KOPT-K1 (cell line): ENCODE measurements at regions not wholly inside any gene's neighbourhood (a gene's known extent, or its start where the extent isn't known, plus 50 kb on each side); places are given as distances from the start of the nearest gene placed in this dataset.

Source experiments
- H3K27ac ChIP-seq: fragments of 200-600 bp; sonication (generic); 2 replicates; pipeline ENCODE4 v1.5.1; 2016; ENCODE audit warnings: antibody characterized with exemption, mild to moderate bottlenecking, low read depth, low read length; ENCODE audit not compliant: poor library complexity, severe bottlenecking
- H3K36me3 ChIP-seq: fragments of 200-600 bp; sonication (generic); 2 replicates; pipeline ENCODE4 v1.5.1; 2017; ENCODE audit warnings: antibody characterized with exemption, mild to moderate bottlenecking, low read length, moderate library complexity; ENCODE audit not compliant: insufficient read depth
- H3K9me3 ChIP-seq: fragments of 200-600 bp; sonication (generic); 2 replicates; pipeline ENCODE4 v1.5.1; 2017; ENCODE audit warnings: antibody characterized with exemption, low read length, mild to moderate bottlenecking; ENCODE audit not compliant: insufficient read depth, poor library complexity, severe bottlenecking

DNA sequence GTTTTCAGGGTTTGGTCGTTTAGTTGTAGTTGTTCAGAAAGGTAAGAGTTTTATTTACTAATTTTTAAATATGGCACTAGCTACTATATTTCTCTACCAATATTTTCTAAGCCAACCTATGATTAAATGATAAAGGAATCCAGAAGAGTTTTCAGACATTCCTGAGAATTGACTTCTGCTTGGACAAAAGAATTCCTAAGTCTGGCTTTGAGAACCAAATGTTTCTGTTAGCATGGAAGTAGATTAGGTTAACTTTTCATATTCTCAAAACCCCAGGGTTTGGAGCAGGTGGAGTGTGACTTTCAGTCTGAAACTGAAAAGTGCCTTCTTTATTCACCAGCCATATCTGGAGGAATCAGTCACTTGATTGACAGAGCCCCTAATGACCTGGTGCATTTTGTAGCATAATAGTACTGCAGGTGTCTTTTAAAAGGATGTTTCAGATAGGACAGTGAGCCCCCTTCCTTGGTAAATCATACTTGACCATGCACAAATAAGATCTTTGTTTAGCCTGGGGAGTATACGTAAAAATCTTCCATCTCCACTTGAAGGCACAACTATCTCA lies 457.0 kb upstream of the ZNF462 start:
- no peaks in the 10 kb centered on the region for H3K9me3 ChIP-seq
- no peak overlapping the region for H3K27ac ChIP-seq
- no peaks in the 10 kb centered on the region for H3K36me3 ChIP-seq

DNA sequence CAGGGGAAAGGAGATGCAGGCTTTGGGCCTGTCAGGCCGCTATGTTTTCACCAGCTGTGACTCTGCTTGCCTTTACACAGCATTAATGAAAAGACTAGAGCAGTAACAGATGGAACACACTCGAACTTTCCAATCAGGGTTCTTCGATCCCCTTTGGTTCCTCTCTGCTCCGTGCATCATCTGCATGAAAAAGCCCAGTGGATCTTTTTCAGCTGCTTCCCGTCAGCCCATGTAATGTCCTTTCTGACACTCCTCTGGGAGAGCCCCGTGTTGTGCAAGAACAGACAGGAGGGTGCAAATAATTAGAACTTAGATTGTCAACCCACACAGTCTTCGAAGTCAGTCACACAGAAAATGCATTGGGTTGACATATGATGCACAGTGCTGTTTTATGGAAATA lies 448.9 kb upstream of the ZNF462 start:
- H3K9me3 ChIP-seq, result no peaks in the 10 kb centered on the region
- no peaks in the 10 kb centered on the region for H3K36me3 ChIP-seq
- H3K27ac ChIP-seq, result no peak overlapping the region

DNA sequence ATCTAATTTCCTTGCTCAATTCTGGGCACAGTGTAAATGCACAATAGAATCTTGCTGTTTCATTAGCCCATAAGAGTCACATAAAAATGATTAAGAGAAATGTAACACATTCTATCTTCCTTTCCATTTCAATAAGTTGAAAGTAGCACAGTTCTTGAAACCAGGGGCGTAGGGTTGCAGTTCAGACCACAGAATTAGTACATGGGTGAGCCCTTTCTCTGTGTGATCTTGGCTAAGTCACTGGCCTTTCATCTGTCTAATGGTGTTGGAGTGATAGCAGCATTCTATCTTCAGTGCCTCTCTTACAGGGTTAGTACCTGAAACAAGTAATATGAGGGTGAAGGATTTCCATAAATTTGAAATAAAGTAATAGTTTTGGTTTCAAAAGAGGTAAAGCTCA lies 445.3 kb upstream of the ZNF462 start:
- Histone ChIP-seq H3K27ac (no peak overlapping the region), H3K36me3 (no peaks in the 10 kb centered on the region), H3K9me3 (no peaks in the 10 kb centered on the region)

DNA sequence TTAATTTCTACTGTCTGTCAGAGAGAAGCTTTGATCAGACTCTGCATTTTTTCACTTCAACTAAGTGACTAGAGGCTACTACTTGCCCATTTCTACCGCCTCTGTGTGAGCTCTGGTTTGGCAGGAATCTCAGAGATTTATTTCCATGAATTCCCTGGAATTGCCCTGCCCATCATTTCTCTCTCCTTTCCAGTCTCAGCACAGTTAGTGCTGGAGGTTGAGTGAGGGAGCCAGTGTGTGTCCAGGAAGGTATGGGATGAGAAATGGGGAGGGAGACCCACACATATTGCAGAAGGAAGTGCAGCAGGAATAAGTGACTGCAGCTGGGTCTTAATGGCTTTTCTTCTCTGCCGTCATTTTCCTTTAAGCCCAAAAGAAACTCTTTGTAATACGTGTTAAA lies 443.1 kb upstream of the ZNF462 start:
- H3K36me3 ChIP-seq, result no peaks in the 10 kb centered on the region
- H3K9me3 ChIP-seq, result no peaks in the 10 kb centered on the region
- no peak overlapping the region for H3K27ac ChIP-seq

DNA sequence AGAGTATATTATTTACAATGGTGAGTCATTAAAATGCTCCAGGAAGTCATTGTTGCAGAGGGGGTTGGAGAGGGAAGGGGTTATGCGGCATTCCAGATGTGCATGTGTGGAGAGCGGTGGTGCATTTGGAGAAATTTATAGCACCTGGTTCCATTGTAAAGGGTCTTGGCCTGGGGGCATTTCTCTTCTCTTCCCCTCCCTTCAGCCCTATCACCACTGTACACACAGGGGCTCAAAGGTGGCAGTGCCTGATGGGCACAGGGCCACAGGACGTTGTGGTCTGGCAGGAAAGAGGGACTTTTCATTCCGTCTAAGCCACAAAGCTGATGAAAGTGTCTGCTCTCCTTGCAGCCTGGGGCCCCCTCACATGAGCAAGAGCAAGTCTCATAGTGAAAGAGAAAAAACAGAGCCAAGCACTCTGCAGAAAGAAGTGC lies 442.4 kb upstream of the ZNF462 start:
- Histone ChIP-seq H3K36me3 (no peaks in the 10 kb centered on the region), H3K27ac (no peak overlapping the region)

DNA sequence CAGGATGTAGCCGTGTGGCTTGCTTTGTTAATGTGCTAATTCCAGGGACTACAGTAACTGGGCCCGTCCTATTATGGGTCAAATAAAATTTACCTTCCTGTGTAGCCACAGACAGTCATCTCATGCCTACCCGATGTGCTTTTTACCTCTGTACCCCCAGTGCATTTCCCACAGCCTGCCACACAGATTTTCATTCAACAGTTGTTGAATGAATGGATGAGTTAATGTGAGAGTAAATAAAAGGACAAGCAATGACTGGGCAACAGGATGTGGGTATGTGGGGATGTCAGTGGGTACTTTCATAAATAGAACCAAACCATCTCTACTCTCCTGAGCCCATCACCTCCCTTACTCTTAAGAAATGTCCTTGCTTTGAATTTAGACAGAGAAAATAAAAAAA lies 441.2 kb upstream of the ZNF462 start:
- Histone ChIP-seq H3K36me3 (no peaks in the 10 kb centered on the region), H3K27ac (no peak overlapping the region), H3K9me3 (no peaks in the 10 kb centered on the region)

More for the DNA sequence above, 442.4 kb upstream of the ZNF462 start:
- H3K9me3 ChIP-seq, result no peaks in the 10 kb centered on the region

DNA sequence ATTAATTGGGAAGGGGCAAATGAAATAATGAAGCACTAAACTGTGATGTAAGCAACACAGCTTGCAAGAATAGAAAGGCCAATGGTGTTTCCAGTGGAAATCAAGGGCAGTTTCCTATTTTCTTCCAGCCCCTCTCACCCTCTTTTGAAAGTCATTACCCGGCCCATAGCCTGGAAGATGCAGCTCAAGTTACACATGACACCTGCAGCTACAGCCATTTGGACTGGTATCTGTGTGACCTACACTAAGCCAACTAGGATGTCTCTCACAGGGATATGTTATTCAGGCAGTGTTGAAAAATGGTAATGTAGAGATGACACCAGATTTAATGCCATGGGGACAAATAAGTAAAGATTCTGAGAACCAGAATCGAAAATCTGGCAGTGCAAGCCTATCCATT lies 439.4 kb upstream of the ZNF462 start:
- Histone ChIP-seq H3K27ac (no peak overlapping the region), H3K36me3 (no peaks in the 10 kb centered on the region), H3K9me3 (no peaks in the 10 kb centered on the region)

DNA sequence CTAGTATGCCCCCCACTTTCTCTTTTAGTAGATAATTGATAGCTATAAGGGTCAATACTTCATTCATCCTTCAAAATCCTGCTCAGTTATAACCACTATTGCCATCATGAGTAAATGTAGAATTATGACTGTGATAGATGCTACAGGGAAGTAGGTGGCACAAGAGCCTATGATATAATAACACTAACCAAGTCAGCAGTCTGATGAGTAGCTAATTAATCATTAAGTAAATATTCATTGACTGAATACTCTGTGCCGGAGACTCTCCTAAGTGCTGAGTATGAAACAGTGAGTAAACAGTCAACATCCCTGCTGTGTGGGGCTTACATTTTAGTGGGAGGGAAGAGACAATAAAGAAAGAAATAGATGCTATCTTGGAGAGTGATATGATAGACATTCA lies 430.3 kb upstream of the ZNF462 start:
- H3K36me3 ChIP-seq, result no peaks in the 10 kb centered on the region
- H3K27ac ChIP-seq, result no peak overlapping the region
- no peaks in the 10 kb centered on the region for H3K9me3 ChIP-seq

DNA sequence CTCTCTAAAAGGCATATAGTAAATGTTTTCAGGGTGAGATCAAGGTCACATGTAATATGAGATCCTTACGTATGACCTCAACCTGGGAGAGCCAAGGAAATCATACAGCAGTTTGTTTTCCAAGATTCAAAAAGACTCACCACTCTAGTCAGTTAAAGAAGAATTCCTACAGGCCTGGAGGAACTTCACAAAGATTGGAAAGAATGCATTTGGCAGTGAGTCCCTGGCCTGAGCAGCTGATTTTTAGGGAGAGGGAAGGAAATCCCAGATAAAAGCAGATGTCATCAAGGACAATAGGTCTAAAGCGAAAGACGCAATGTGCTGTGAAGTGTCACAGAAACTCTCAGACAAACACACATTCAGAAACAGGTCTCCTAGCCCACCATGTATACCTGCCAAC lies 424.0 kb upstream of the ZNF462 start:
- H3K9me3 ChIP-seq, result no peaks in the 10 kb centered on the region
- H3K36me3 ChIP-seq, result no peaks in the 10 kb centered on the region
- no peak overlapping the region for H3K27ac ChIP-seq

DNA sequence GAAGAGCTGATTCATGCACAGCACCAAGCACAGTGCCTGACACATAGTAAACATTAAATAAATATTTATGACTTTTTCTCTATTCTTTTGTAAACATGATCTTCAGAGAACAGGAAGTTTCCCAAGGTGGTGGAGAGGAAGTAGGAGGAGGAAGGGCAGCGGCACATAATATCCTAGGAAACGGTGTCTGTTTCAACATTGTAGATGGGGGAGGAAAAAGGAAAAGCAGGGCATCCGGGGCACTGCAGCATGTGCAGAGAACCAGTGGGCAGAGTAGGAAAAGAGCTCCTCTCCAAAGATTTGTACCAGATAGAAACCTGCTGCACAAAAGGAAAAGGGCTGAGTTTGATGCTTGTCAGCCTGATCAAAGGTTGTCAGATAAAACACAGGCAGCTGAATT lies 421.7 kb upstream of the ZNF462 start:
- Histone ChIP-seq H3K27ac (no peak overlapping the region), H3K9me3 (no peaks in the 10 kb centered on the region), H3K36me3 (no peaks in the 10 kb centered on the region)

DNA sequence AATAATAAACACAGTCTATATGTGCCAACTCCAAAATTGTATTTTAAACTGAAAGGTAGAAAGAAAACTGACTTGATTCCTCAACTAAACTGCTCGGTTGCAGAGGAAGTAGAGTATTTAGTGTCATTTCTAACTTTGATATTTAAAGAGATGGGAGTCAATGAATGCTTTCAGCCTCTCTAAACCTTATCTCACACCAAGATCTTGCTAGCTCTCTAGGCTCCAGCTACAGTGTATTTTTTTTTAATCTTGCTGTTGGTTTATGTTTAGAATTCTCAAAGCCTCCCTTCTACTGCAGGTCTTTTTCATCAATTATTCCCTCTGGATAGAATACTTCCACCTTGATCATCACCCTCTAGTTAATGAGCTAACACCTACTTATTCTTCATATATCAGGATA lies 419.4 kb upstream of the ZNF462 start:
- H3K36me3 ChIP-seq, result no peaks in the 10 kb centered on the region
- no peaks in the 10 kb centered on the region for H3K9me3 ChIP-seq
- no peak overlapping the region for H3K27ac ChIP-seq

DNA sequence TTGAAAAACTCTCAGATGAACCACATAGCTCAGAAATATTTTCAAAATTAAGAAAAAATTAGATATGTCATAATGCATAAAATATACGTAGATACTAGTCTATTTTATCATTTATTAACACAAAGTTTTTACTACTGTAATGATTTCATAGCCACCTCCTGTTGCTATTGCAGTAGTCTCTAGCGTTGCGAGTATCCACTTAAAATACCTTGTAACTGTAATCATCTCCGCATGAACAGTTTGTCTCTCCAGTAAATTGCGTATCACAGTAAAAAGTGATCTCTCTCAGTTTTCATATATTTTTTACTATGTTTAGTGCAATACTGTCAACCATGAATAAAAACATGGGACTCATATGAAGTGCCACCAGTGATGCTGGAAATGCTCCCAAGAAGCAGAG lies 417.9 kb upstream of the ZNF462 start:
- Histone ChIP-seq H3K36me3 (no peaks in the 10 kb centered on the region), H3K27ac (no peak overlapping the region), H3K9me3 (no peaks in the 10 kb centered on the region)

DNA sequence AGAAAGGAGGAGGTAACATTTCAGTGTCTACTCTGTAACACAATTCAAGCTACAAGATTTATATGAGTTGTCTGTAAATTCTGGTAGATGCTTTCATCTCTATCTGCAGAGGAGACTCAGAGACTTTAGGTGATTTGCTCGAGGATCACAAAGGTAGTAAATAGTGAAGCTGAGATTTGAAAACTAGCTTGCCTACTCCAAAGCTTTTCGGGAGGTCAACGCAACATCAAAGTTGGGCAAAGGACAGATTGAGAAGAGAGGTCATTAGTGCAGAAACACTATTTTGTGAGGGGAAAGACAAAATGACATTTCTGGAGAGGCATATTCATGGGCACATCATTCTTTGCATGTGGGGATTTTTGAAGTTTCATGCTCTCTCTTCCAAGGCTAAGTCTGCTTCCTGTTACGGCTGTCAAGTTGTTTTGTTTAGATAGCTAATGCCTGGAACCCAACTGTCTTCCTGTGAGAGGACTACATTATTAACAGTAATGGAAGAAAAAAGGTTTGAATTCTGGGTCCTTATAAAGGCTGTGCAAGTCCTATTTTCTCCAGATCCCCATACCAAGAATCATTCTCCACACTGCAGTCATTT lies 413.5 kb upstream of the ZNF462 start:
- Histone ChIP-seq H3K27ac (no peak overlapping the region), H3K36me3 (no peaks in the 10 kb centered on the region), H3K9me3 (no peaks in the 10 kb centered on the region)

DNA sequence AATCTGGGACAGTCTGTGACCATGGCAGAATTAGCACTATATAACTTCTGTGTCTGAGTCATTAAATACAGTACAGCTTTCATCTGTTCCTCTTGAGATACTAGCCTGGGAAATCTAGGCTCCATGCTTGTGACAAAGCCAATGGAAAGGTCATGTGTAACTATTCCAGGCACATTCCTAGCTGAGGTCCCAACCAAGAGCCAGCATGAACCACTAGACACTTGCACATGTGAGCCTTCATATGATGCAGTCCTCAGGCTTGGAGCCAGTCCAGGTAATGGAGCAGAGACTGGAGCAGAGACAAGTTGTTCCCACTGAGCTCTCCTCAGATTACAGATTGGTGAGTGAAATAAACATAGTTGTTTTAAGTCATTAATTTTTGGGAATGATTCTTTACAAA lies 412.4 kb upstream of the ZNF462 start:
- no peak overlapping the region for H3K27ac ChIP-seq
- no peaks in the 10 kb centered on the region for H3K9me3 ChIP-seq
- H3K36me3 ChIP-seq, result no peaks in the 10 kb centered on the region

DNA sequence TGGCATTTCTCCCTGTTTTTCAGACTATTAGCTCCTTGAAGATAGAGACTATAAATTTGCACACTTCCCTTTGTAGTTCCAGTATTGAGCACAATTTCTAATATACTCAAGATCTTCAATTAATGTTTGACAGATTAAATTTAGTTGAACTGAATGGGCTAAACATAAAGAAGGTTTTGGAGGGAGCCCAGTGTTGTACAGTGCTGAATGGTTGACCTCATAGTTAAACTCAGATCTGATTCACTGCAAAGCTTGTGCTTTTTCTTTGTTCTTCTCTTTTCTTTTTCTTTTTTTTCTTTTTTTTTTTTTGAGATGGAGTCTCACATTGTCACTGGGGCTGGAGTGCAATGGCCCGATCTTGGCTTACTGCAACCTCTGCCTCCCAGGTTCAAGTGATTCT lies 411.7 kb upstream of the ZNF462 start:
- Histone ChIP-seq H3K9me3 (no peaks in the 10 kb centered on the region), H3K36me3 (no peaks in the 10 kb centered on the region), H3K27ac (no peak overlapping the region)

DNA sequence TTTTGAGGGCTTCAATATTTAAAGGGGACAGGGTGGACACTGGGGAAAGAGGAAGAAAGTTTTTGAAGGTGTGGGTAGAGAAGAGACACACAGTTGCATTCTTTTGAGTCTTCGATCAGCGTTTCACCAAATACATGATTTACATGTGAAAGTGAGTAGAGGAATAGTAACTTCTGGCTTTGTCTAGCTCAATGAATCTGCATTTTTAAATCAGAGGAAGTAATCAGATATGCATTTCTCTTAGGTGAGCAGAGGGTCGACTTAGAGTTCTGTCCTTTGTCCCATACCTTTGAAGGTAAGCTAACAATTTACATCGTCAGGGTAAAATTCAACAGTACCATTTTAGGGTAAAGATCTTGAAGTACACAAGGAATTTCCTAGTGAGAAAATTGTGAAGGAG lies 406.4 kb upstream of the ZNF462 start:
- Histone ChIP-seq H3K9me3 (no peaks in the 10 kb centered on the region), H3K36me3 (no peaks in the 10 kb centered on the region), H3K27ac (no peak overlapping the region)
